Mucosa of descending colon (tissue), 3 donors: ENCODE measurements at regions not wholly inside any gene's neighbourhood (a gene's known extent, or its start where the extent isn't known, plus 50 kb on each side); places are given as distances from the start of the nearest gene placed in this dataset.

Experiments
- ATAC-seq: fragments of 200-7000 bp; cut with Tn5 transposase; one replicate; pipeline ENCODE4 v1.9.1; 2020; ENCODE audit warnings: mild to moderate bottlenecking, moderate library complexity
- DNase-seq, 3 donors: peaks; one replicate each; pipeline ENCODE4 v3.0.0-alpha.2; 2020
- H3K36me3 ChIP-seq: fragments of 200-600 bp; one replicate; pipeline ENCODE4 v1.8.0; 2021; ENCODE audit warnings: low read depth, mild to moderate bottlenecking
- H3K4me1 ChIP-seq: fragments of 200-600 bp; one replicate; pipeline ENCODE4 v1.8.0; 2021; ENCODE audit warnings: low read depth, mild to moderate bottlenecking
- H3K4me3 ChIP-seq: fragments of 200-600 bp; one replicate; pipeline ENCODE4 v1.8.0; 2021; ENCODE audit warnings: mild to moderate bottlenecking
- H3K9me3 ChIP-seq: fragments of 200-600 bp; one replicate; pipeline ENCODE4 v1.8.0; 2021; ENCODE audit warnings: mild to moderate bottlenecking
- intact Hi-C, 2 donors: fragments of 100-400 bp; cut with DNase I in 1 of 2; cut with micrococcal nuclease in 1 of 2; formaldehyde crosslinking; loops; one replicate each; pipeline versions ENCODE4 v1.11.0 to v1.11.1; 2022; cut with DNase I, micrococcal nuclease
- TF ChIP-seq, protein P1 (sequence below): fragments of 200-600 bp; IDR thresholded peaks from one replicate; pipeline ENCODE4 v1.8.0; 2022; ENCODE audit warnings: antibody characterized with exemption, mild to moderate bottlenecking
- donor health status: DM: no; HTN: no; CAD: no; lungs with moderate emphysema.
- donor health status: DM: no; HTN: no; CAD: no.
- donor health status: DM: no; HTN: yes; CAD: no.

DNA sequence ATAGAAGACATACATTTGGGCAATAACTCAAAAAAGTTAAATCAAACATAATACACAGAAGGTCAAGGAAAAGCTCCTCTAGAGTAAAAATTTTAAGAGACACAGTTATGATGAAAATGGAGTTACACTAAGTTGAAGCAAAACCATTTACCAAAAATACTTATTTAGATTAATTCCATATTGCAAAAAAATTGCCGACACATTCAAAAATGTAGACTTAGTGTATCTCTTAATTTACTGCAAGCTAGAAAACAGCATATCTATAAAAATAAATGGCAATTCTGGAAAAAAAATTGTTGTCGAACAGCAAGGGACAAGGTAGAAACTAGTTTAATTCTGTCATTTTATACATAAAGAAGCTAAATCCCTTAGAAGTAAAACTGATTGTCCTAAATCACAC, 248.7 kb upstream of the KIF2B start:
- H3K9me3 ChIP-seq, result no peaks in the 10 kb centered on the region
- ATAC-seq (no peak), DNase-seq (no peak)
- H3K36me3 ChIP-seq, result no peaks in the 10 kb centered on the region
- TF ChIP-seq, protein P1, sequence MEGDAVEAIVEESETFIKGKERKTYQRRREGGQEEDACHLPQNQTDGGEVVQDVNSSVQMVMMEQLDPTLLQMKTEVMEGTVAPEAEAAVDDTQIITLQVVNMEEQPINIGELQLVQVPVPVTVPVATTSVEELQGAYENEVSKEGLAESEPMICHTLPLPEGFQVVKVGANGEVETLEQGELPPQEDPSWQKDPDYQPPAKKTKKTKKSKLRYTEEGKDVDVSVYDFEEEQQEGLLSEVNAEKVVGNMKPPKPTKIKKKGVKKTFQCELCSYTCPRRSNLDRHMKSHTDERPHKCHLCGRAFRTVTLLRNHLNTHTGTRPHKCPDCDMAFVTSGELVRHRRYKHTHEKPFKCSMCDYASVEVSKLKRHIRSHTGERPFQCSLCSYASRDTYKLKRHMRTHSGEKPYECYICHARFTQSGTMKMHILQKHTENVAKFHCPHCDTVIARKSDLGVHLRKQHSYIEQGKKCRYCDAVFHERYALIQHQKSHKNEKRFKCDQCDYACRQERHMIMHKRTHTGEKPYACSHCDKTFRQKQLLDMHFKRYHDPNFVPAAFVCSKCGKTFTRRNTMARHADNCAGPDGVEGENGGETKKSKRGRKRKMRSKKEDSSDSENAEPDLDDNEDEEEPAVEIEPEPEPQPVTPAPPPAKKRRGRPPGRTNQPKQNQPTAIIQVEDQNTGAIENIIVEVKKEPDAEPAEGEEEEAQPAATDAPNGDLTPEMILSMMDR, result no peak
- no peak overlapping the region for H3K4me3 ChIP-seq
- intact Hi-C loops, result no loop called here
- no peaks in the 10 kb centered on the region for H3K4me1 ChIP-seq

DNA sequence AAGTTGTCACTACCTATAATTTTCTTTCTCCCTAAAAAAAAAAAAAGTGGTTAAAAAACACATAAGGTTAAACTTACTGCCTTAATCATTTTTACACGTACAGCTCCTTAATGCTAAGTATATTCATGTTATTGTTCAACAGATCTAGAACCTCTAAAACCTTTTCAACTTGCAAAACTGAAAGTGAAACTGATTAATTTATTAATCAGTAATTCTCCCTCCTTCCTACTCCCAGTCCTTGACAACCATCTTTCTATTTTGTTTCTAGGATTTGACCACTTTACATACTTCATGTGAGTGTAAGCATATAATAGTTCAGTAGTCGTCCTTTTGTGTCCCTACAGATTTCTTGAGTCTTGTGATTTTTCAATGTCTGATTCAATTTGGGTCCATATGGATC, 251.4 kb upstream of the KIF2B start:
- H3K9me3 ChIP-seq, result no peaks in the 10 kb centered on the region
- H3K4me1 ChIP-seq, result no peaks in the 10 kb centered on the region
- no peak overlapping the region for H3K4me3 ChIP-seq
- TF ChIP-seq, protein P1, result no peak
- intact Hi-C loops, result no loop called here
- ATAC-seq (no peak), DNase-seq (no peak)
- H3K36me3 ChIP-seq, result no peaks in the 10 kb centered on the region

DNA sequence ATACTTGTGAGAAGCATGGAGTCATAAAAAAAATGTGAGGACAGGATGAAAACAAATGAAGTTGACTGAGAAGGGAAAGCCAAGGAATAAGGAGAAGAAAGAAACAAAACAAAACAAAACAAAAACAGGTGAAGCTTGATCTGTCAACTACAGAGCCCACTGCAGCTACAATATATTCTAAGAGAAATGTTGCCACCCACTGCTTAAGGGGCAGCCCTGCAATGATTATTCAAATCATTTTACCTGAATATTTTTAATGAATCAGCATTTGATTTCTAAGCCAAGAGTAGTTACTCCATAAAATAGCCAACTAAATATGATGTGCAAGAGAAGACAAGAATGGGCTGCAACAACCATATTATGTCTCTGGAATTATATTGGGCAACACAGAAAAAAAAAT, 252.0 kb upstream of the KIF2B start:
- ATAC-seq, result no peak
- intact Hi-C loops, result no loop called here
- H3K36me3 ChIP-seq, result no peaks in the 10 kb centered on the region
- TF ChIP-seq, protein P1, result no peak
- H3K9me3 ChIP-seq, result no peaks in the 10 kb centered on the region
- no peak for DNase-seq
- H3K4me1 ChIP-seq, result no peaks in the 10 kb centered on the region
- H3K4me3 ChIP-seq, result no peak overlapping the region

DNA sequence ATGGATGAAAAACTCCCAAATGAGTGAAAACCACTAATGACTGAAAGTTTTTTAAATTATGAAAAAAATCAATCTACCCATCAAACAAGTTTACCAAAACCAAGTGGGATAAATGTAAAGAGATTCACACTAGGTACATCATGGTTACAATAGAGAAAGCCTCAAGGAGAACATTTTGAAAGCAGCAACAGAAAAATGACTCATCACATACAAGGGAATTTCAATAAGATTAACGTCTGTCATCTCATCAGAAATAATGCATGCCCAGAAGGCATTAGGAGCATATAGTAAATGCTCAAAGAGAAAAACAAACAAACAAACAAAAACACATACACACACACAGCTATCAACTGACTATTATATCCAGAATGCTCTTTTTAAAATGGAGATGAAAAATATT, 261.8 kb upstream of the KIF2B start:
- no peak for ATAC-seq
- intact Hi-C loops, result no loop called here
- H3K4me1 ChIP-seq, result no peaks in the 10 kb centered on the region
- TF ChIP-seq, protein P1, result no peak
- H3K4me3 ChIP-seq, result no peak overlapping the region
- H3K9me3 ChIP-seq, result peaks cover 16% of the 10 kb centered on the region
- H3K36me3 ChIP-seq, result no peaks in the 10 kb centered on the region
- no peak for DNase-seq

DNA sequence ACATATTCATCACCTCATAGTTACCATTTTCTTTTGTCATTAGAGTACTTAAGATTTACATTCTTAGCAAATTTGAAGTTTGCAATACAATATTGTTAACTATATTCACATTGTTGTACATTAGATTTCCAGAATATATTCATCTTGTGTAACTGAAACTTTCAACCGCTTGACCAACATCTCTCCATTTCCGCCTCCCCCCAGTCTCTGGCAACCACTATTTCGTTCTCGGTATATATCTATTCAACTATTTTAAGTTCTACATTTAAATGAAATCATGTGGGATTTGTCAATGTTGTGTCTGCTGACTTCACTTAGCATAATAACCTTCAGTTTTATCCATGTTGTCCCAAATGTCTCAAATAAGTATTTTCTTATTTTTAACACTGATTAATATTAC, 274.5 kb upstream of the KIF2B start:
- ATAC-seq (no peak), DNase-seq (no peak)
- no peaks in the 10 kb centered on the region for H3K36me3 ChIP-seq
- peaks cover 15% of the 10 kb centered on the region for H3K9me3 ChIP-seq
- TF ChIP-seq, protein P1, result no peak
- H3K4me1 ChIP-seq, result no peaks in the 10 kb centered on the region
- no peak overlapping the region for H3K4me3 ChIP-seq
- intact Hi-C loops, result no loop called here

DNA sequence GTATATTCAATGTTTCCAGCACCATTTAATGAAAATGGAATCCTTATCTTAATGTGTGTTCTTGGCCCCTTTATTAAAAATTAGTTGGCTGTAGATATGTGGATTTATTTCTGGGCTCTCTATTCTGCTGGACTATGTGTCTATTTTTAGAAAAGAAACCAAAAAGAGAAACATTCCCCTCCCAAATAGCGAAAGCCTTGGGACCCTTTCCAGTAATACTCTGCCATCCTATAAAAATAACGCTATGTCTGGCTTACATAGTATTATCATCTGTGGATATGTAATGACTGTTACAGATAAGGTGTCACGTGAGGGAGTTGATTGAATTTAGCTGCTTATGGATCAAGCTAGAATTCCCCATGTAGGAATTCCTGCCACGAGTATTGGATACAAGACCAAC, 279.3 kb upstream of the KIF2B start:
- DNase-seq, result no peak
- intact Hi-C loops, result no loop called here
- no peak for ATAC-seq
- Histone ChIP-seq H3K4me3 (no peak overlapping the region), H3K4me1 (no peaks in the 10 kb centered on the region), H3K36me3 (no peaks in the 10 kb centered on the region), H3K9me3 (peaks cover 6% of the 10 kb centered on the region)
- TF ChIP-seq, protein P1, result no peak
